ES-I3 (cell line): ENCODE measurements at regions not wholly inside any gene's neighbourhood (a gene's known extent, or its start where the extent isn't known, plus 50 kb on each side); places are given as distances from the start of the nearest gene placed in this dataset.

ENCODE experiments used
- H3K36me3 ChIP-seq: 2 replicates; pipeline ENCODE4 v1.6.1; 2013; ENCODE audit warnings: mild to moderate bottlenecking, low read length, control low read depth, moderate library complexity; ENCODE audit not compliant: insufficient read depth
- H3K4me1 ChIP-seq: 2 replicates; pipeline ENCODE4 v1.6.1; 2013; ENCODE audit warnings: mild to moderate bottlenecking, control low read depth, low read length; ENCODE audit not compliant: insufficient read depth
- H3K9ac ChIP-seq: 2 replicates; pipeline ENCODE4 v1.6.1; 2013; ENCODE audit warnings: low read depth, mild to moderate bottlenecking, low read length, moderate library complexity
- H3K9me3 ChIP-seq: 2 replicates; pipeline ENCODE4 v1.6.1; 2013; ENCODE audit warnings: mild to moderate bottlenecking, low read length, moderate library complexity; ENCODE audit not compliant: control insufficient read depth, insufficient read depth

DNA sequence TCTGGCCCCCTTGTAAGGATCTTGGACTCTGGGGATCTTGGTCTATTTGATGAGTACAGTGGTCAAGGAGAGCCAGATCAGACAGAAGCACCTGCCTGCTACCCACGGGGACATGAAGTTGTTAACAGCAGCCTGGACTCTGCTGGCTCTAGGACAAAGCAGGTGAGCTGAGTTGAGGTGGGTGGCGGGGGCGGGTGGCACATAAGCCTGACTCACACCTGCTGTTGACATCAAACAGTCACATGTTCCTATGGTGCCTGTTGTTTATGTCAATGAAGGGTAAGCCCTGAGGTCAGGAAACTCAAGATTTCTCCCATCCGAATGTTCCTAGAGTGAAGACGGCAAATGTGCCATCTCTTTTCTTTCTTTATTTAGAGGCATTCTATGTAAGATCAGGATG, 50.1 kb upstream of the CLNK start:
- H3K4me1 ChIP-seq = no peaks in the 10 kb centered on the region
- no peaks in the 10 kb centered on the region for H3K9me3 ChIP-seq
- H3K36me3 ChIP-seq = no peaks in the 10 kb centered on the region
- no peak overlapping the region for H3K9ac ChIP-seq
